Right ventricle myocardium superior (tissue), 1 donor: ENCODE measurements at regions not wholly inside any gene's neighbourhood (a gene's known extent, or its start where the extent isn't known, plus 50 kb on each side); places are given as distances from the start of the nearest gene placed in this dataset.

Experiments used
- ATAC-seq: fragments of 200-7000 bp; cut with Tn5 transposase; one replicate; pipeline ENCODE4 v1.9.1; 2020; ENCODE audit warnings: mild to moderate bottlenecking; ENCODE audit not compliant: poor library complexity
- DNase-seq: peaks from one replicate; pipeline ENCODE4 v3.0.0-alpha.2; 2020
- intact Hi-C: fragments of 100-400 bp; cut with DNase I; formaldehyde crosslinking; loops from one replicate; pipeline ENCODE4 v1.11.2; 2022
- donor health status: DM: no; HTN: yes; CAD: no; lungs with severe emphysema.

DNA sequence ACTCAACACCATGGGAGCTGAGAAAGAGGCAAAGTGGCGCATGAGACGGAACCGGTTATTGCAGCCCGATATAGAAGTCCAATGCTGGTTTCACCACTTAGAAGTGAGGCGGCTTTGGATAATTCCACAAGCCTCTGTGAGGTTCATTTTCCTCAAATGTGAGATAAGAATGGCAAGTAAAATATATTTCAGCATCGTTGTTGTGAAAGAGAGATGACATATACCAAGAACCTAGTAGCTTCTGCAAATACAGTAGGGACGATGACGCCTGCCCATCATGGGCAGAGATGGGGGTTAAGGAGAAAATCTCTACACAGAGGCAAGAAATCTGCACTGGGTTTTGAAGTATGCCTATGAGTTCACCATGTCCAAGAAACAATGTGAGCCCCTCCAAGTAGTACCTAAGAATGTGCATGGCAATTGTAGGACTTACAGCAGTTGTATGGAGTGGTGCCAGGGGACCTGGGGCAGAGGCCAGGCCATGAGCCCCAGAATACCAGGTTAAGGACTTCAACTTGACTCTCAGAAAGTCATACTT is 352.0 kb downstream of the RNF144A start:
- DNase-seq (no peak), ATAC-seq (no peak)
- intact Hi-C loops, result no loop called here

- intact Hi-C loops, result no loop called here
- ATAC-seq (no peak), DNase-seq (no peak)
Measured at GRCh38 chr2:7270011-7270431, 352.8 kb downstream of the RNF144A start.

DNA sequence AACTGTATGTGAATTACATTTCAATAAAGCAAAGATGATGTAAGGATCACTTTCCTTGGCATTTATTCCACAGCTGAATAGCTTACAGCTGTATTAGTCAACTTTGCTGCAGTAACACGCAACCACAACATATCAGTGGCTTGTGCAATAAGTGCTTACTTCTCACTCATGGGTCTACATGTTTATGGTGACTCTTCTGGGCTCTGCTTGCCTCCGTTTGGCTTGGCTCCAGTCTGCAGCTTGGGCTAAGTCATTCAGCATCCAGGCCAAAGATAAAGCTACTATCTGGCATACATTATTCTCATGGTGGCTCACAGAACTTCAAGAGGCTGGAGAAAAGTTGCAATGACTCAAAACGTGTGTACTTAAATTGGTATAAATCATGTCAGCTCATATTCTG is 355.0 kb downstream of the RNF144A start:
- ATAC-seq (no peak), DNase-seq (no peak)
- intact Hi-C loops, result no loop called here

DNA sequence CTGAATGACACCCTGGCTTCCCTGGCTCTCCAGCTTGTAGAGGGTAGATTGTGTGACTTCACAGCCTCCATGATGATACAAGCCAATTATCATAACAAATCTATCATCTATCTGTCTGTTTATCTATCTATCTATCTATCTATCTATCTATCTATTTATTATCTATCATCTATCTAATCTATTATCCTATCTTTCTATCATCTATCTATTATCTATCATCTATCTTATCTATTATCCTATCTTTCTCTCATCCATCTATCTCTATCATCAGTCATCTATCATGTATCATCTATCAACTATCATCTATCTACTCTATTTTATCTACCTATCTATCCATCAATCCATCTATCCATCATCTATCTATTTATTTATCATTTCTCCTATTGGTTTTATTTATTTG is 361.8 kb downstream of the RNF144A start:
- DNase-seq, result no peak
- intact Hi-C loops, result no loop called here
- no peak for ATAC-seq

DNA sequence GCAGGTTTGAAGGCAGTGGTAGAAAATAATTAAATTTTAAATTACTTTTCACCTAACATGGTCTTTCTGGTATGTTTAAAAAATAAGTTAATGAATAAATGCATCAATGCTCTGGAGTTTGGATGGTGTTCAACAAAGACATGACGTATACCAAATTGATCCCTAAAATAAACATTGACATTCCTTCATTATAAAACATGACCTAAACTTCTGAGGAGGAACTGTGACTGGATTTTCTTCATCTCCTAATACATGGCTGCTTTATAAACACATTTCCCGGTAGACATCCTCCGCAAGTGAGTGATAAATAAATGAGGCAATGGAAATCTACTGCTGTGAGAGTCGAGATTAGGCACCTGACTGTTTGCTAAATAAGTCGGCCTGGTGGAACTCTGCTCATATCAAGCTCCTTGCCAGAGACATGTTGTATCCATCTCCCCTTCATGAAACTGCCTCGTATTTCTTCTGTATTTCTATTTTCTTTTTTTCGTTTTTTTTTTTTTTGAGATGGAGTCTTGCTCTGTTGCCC is 362.3 kb downstream of the RNF144A start:
- intact Hi-C loops, result no loop called here
- ATAC-seq, result no peak
- no peak for DNase-seq

- no peak for DNase-seq
- intact Hi-C loops, result no loop called here
- ATAC-seq, result no peak
Measured at GRCh38 chr2:7280790-7281189, 363.6 kb downstream of the RNF144A start.

- ATAC-seq (no peak), DNase-seq (no peak)
- intact Hi-C loops, result no loop called here
Measured at GRCh38 chr2:7281231-7282201, 364.3 kb downstream of the RNF144A start.

- intact Hi-C loops, result no loop called here
- DNase-seq (no peak), ATAC-seq (no peak)
Measured at GRCh38 chr2:7286120-7286519, 368.9 kb downstream of the RNF144A start.

- no peak for ATAC-seq
- intact Hi-C loops, result no loop called here
- DNase-seq, result no peak
Measured at GRCh38 chr2:7288484-7288883, 371.3 kb downstream of the RNF144A start.

DNA sequence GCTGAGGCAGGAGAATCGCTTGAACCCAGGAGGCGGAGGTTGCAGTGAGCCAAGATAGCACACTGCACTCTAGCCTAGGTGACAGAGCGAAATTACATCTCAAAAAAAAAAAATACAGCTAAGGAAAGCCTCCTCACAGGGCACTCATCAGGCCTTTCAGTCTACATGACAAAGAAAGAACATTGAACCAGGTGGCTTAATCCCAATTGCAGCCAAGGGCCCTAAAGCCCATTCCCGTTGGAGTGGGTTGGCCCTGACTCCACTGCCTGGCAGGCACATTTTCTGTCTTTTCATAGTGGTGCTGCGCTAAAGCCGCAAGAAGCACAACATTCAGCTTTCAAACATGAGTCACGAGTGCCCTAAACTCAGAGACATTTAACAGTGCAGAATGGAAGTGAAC is 372.5 kb downstream of the RNF144A start:
- intact Hi-C loops, result no loop called here
- ATAC-seq, result no peak
- DNase-seq, result no peak

- DNase-seq (no peak), ATAC-seq (no peak)
- intact Hi-C loops, result no loop called here
Measured at GRCh38 chr2:7292154-7292691, 375.0 kb downstream of the RNF144A start.

- DNase-seq (no peak), ATAC-seq (no peak)
- intact Hi-C loops, result no loop called here
Measured at GRCh38 chr2:7309582-7309981, 392.4 kb downstream of the RNF144A start.

- intact Hi-C loops, result no loop called here
- no peak for ATAC-seq
- DNase-seq, result peak; percentile 33
Measured at GRCh38 chr2:7324706-7325105, 407.5 kb downstream of the RNF144A start.

- ATAC-seq (no peak), DNase-seq (no peak)
- intact Hi-C loops, result no loop called here
Measured at GRCh38 chr2:7325186-7325585, 408.0 kb downstream of the RNF144A start.

GRCh38 chr2:7329465-7329864 is 412.3 kb downstream of the RNF144A start:
- intact Hi-C loops, result no loop called here
- ATAC-seq, result no peak
- DNase-seq, result no peak

GRCh38 chr2:7333189-7333765 is 416.1 kb downstream of the RNF144A start:
- ATAC-seq (no peak), DNase-seq (no peak)

DNA sequence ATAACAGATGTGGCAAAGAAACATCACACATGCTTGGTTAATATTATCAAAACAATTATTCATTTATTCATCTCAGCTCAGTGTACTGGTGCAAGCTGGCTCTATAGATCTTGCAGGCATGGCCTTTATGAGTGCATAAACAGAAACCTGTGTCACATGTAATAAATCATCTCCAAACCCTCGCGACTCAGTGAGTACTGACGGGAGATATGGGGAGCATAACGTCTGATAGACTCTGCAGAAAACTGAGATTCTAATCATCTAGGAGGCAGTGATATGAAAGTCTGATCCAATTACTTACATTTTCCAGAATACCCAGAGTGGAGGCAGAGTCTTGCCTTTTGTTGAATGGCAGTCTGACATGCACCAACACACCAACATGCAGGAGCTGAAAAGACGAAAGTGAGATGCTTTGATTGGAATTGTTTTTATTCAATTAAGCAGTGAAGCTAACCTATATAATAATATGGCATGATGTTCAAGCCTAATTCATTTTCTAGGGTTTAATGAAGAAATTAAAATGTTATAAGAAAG is 416.8 kb downstream of the RNF144A start:
- intact Hi-C loops, result no loop called here
- ATAC-seq, result no peak
- no peak for DNase-seq

More at GRCh38 chr2:7333189-7333765, 416.1 kb downstream of the RNF144A start:
- intact Hi-C loops, result no loop called here

- intact Hi-C loops, result no loop called here
- ATAC-seq, result no peak
- DNase-seq, result no peak
Measured at GRCh38 chr2:7338961-7339360, 421.7 kb downstream of the RNF144A start.

GRCh38 chr2:7346336-7346735 is 429.1 kb downstream of the RNF144A start:
- no peak for ATAC-seq
- DNase-seq, result no peak
- intact Hi-C loops, result no loop called here
